ENCODE measurements at regions not wholly inside any gene's neighbourhood (a gene's known extent, or its start where the extent isn't known, plus 50 kb on each side); places are given as distances from the start of the nearest gene placed in this dataset.
"Not testable (repeated sequence)": the region's sequence is repeated elsewhere in the genome, so short reads cannot be mapped to it uniquely, and the experiment has no call there.

GRCh38 chr2:17355608-17356329 is 162.5 kb downstream of the RAD51AP2 start:
- DNase-seq = no peak

- DNase-seq = no peak
These were observed 165.0 kb downstream of the RAD51AP2 start for GRCh38 chr2:17353263-17353662.

- not testable (repeated sequence) for DNase-seq
These were observed 175.5 kb downstream of the RAD51AP2 start for GRCh38 chr2:17342692-17343091.

GRCh38 chr2:17337507-17337906 is 180.7 kb downstream of the RAD51AP2 start:
- no peak for DNase-seq

- no peak for DNase-seq
These were observed 181.8 kb downstream of the RAD51AP2 start for GRCh38 chr2:17336458-17336857.

GRCh38 chr2:17334300-17334699 is 183.9 kb downstream of the RAD51AP2 start:
- no peak for DNase-seq

GRCh38 chr2:17331636-17332035 is 186.6 kb downstream of the RAD51AP2 start:
- no peak for DNase-seq

- no peak for DNase-seq
These were observed 190.1 kb downstream of the RAD51AP2 start for GRCh38 chr2:17328161-17328560.

GRCh38 chr2:17327649-17328048 is 190.6 kb downstream of the RAD51AP2 start:
- DNase-seq = no peak

GRCh38 chr2:17326717-17327116 is 191.5 kb downstream of the RAD51AP2 start:
- DNase-seq = no peak

GRCh38 chr2:17323697-17324096 is 194.5 kb downstream of the RAD51AP2 start:
- DNase-seq = no peak

- DNase-seq = no peak
These were observed 195.8 kb downstream of the RAD51AP2 start for GRCh38 chr2:17322461-17322860.

- no peak for DNase-seq
These were observed 199.2 kb downstream of the RAD51AP2 start for GRCh38 chr2:17319090-17319489.

- DNase-seq = no peak
These were observed 200.2 kb downstream of the RAD51AP2 start for GRCh38 chr2:17318013-17318412.

GRCh38 chr2:17317439-17317976 is 200.7 kb downstream of the RAD51AP2 start:
- no peak for DNase-seq

- DNase-seq = no peak
These were observed 205.0 kb downstream of the RAD51AP2 start for GRCh38 chr2:17313261-17313660.

GRCh38 chr2:17311771-17312511 is 206.3 kb downstream of the RAD51AP2 start:
- no peak for DNase-seq

GRCh38 chr2:17311106-17311619 is 207.1 kb downstream of the RAD51AP2 start:
- DNase-seq = no peak

GRCh38 chr2:17309741-17310339 is 208.4 kb downstream of the RAD51AP2 start:
- DNase-seq = no peak

GRCh38 chr2:17309181-17309580 is 209.1 kb downstream of the RAD51AP2 start:
- DNase-seq = no peak

GRCh38 chr2:17306706-17307105 is 211.5 kb downstream of the RAD51AP2 start:
- no peak for DNase-seq

GRCh38 chr2:17306219-17306618 is 212.0 kb downstream of the RAD51AP2 start:
- DNase-seq = no peak

GRCh38 chr2:17303521-17303920 is 214.7 kb downstream of the RAD51AP2 start:
- no peak for DNase-seq

GRCh38 chr2:17303054-17303453 is 215.2 kb downstream of the RAD51AP2 start:
- no peak for DNase-seq

Data from CD4-positive, alpha-beta T cell treated with Interferon gamma for 1 hour (primary cell).